ENCODE measurements at regions not wholly inside any gene's neighbourhood (a gene's known extent, or its start where the extent isn't known, plus 50 kb on each side); places are given as distances from the start of the nearest gene placed in this dataset.
A peak's percentile ranks its signal among the peaks of the same experiment; 100 is the strongest.

DNA sequence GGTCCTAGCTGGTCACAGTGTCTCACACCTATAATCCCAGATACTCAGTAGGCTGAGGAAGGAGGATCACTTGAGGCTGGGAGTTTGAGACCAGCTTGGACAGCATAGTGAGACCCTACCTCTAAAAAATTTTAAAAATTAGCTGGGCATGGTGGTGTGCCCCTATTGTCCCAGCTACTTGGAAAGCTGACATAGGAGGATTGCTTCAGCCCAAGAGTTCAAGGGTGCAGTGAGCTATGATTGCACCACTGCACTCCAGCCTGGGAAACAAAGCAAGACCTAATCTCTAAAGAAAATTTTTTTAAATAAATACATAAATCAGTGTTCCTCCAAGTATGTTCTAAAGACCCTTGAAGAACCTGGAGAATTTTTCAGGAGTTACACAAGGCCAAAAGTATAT is 50.6 kb upstream of the GNAO1 start:
- FAIRE-seq, result no peak

DNA sequence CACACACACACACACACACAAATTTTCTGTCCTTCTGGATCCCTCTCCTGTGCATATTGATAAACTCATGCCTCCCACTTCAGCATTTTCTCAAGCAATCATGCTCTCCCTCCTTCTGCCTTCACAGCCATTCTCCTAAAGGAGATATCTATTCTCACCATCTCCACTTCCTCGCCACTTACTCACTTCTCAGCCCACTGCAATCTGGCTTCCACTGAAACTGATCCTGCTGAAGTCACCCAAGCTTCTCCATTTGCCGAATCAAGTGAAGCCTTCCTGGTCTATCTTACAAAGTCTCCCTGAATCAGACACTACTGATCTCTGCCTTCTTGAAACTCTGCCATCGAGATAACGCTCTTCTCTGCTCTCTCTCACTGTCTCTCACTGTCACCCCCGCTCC is 54.0 kb upstream of the GNAO1 start:
- DNase-seq (ENCODE audit: insufficient read length, low spot score) (no peak), FAIRE-seq (peak; percentile 51)

More for the DNA sequence above, 50.6 kb upstream of the GNAO1 start:
- no peak for DNase-seq (ENCODE audit: insufficient read length, low spot score)

DNA sequence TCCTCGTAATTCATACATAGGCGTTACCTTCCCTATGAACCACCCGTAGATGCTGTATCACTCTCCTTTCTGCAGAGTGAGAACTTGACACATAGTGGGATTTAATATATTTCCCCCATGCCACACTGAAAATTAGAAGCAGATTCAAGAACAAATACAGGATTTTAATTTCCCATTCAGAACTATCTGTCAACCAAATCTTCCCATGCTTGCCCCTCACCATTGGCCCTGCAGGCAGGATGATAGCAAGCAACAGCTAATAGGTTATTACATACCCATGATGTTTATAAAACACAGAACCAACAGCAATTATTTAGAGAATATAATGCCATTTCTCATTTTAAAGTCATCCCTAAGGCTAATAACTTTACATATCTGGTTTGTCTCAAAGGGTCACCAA is 55.0 kb upstream of the GNAO1 start:
- DNase-seq (ENCODE audit: insufficient read length, low spot score) (no peak), FAIRE-seq (no peak)

DNA sequence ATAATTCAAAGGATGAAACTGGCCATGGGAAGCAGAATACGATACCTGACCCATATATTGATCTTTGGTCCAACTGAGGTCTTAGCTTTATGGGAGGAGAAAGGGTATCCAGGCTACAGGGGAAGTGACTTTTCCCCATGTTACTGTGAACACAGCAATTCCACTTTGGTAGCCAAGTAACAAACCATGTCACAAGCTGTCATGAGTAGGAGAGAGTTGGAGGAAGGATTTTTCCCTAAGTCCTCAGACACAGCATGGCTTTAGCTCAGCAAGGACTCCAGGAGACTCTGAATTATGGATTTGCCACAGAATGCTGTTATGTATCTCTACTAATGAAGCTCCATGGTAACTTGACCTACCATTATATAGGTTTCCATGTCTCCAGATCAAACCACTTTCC is 56.5 kb upstream of the GNAO1 start:
- DNase-seq (ENCODE audit: insufficient read length, low spot score), result no peak

DNA sequence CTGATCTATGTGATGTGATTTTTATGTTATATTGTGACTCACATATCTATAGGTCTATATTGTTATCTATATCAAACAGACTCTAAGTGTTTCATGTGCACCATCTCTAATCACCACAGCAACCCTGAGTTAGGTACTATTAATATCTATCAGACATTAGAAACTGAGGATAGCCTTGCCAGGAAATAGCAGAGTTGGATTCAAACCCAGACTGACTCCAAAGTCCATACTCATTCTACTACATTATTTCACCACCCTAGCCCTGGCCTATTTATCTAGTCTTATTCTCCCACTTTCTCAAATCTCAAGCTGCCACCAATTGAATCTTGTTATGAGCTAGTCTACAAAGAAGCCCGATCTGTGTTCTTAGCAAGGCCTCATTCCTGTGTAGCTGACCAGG is 65.4 kb upstream of the GNAO1 start:
- FAIRE-seq, result no peak
- DNase-seq (ENCODE audit: insufficient read length, low spot score), result no peak

More for the DNA sequence above, 56.5 kb upstream of the GNAO1 start:
- no peak for FAIRE-seq

DNA sequence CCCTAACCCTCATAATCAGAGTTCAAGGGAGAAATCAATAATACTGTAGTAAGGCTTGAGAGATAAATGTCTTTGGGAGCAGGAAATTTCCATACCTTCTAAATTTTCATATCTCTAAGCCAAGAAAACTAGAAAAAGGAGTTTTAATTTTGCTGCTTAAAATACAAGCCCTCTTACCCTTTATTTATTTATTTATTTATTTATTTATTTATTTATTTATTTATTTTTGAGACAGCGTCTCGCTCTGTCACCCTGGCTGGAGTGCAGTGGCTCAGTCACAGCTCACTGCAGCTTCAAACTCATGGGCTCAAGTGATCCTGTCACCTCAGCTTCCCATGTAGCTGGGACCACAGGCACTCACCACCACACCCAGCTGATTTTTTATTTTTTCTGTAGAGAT is 69.0 kb upstream of the GNAO1 start:
- DNase-seq (ENCODE audit: insufficient read length, low spot score), result no peak
- FAIRE-seq, result no peak

DNA sequence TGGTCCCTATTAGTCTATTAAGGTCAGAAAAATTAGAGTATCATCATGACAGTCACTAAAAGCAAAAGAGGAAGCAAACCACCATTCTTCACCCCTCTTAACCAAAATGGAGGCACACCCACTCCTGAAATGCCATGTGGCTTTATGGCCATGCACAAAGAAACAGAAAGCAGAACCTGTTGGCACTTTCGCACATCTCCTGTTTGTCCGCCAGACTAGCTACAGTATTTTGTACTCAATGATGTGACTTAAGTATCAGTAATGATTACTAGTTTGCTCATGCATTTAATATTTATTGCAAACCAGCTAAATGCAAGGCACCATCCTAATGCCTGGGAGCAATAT is 70.2 kb upstream of the GNAO1 start:
- FAIRE-seq, result no peak
- DNase-seq (ENCODE audit: insufficient read length, low spot score), result no peak

DNA sequence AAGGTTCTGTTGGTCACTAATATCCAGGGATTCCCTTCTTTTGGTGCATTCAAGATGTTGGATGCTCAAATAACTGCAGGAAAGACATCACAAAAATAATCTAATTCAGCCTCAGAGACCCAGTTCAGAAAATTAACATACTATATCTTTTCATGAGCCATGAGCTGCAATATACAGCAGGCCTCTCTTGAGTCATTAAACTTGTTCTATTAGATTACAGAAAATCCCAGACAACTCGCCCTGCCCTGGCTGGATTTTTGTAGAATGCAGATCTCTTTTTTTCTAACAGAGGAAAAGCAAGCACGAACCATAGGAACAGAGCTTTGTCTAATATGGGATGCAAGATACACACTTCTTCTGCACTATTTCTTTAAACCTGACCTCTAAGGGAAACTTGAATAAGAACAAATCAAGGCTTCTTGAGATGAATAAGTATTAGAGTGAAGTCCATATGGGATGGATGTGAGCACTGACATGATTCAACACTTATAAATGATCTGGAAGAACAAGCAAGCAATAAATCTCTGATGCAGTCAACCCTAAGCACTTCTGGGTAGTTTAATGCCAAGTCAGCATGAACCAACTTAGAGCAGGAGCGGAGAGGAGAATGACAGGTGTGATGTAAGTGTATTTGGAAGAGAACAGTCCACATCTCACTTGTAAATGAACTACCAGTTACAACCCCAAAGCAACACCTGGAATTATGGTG is 70.7 kb upstream of the GNAO1 start:
- FAIRE-seq, result no peak
- DNase-seq (ENCODE audit: insufficient read length, low spot score), result no peak

DNA sequence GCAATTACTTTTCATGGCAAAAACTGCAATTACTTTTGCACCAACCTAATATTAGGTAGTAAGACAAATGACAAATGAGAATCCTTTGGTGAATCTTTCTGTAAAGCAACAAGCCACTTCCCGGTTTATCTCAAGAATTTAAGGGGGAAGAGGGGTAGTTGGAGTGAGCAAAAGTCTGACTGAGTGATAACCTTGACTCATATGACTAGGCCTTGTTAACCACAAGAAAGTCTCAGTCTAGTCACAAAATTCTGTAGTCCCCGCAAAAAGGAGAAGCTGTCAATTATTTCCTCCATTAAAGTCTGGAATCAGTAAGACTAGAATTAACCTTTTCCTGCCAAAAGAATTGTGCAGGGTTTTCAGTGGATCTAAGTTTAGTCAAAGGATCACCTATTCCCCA is 72.2 kb upstream of the GNAO1 start:
- DNase-seq (ENCODE audit: insufficient read length, low spot score), result no peak

DNA sequence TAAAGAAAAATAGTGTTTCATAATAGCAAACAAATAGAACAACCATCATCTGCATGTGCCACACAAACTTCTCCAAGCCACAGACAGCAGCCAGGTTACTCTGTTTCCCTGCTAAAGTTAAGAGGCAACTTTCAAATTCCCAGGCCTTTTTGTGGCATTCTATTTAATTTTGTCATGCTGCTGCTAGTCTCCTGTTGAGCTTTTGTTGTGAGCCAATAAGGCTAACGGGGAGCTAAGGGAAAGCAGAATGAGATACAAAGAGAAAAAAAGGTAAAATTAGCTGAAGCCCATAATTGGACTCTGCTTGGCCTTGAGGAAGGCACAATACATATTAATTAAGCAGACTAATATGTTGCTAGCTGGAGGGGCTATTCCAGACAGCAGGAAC is 74.7 kb upstream of the GNAO1 start:
- FAIRE-seq (no peak), DNase-seq (ENCODE audit: insufficient read length, low spot score) (no peak)

More for the DNA sequence above, 72.2 kb upstream of the GNAO1 start:
- FAIRE-seq, result no peak

DNA sequence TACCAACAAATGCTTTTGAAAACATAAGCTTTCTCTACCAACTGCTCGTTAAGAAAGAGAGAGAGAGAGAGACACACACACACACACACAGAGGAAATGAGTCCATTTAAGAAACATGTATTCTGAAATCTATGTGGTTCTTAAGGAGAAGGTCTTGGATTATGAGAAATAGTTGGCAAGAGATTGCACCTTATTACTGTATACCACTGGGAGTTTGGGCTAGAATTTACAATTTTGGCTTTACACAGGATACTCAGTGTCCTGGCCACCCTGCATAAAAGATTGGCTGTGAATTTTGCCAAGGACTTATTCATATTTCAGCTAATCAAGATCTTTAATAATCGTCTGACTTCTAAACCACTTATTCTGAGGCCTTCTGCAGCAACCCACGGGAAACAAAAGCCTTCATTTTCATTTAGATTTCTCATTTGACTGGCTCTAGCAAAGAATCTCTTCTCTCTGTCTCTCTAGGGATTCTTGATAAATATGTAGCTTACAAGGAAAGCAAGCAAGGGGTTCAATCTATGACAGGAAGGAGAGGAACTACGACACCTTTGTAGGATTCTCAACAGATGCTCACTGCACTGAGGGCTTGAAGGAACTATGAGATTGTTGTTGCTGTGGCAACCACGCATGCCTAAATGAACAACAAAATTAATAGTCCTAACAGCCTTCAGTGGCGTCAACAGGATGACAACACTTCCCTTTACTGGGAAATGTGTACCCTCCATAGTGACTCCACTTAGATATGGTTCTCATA is 75.3 kb upstream of the GNAO1 start:
- FAIRE-seq, result no peak
- no peak for DNase-seq (ENCODE audit: insufficient read length, low spot score)

DNA sequence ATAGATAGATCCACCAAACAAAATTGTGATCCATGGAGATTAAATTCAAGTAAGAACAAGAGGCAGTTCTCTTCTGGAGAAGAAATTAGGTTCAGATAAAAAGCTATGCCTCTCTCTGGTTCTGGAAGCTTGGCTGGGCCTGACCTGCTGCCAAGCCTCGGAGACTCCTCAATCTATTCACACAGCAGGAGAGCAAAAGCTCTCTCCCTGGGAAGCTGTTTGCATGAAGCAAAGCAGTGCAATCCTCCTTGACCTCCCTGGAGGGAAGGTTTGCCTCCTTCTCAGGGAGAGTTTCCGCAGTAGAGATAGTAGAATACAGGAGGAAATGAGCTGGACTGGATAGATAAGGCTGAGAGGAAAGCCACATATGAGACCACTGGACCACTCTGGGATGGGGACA is 78.1 kb upstream of the GNAO1 start:
- FAIRE-seq, result no peak

DNA sequence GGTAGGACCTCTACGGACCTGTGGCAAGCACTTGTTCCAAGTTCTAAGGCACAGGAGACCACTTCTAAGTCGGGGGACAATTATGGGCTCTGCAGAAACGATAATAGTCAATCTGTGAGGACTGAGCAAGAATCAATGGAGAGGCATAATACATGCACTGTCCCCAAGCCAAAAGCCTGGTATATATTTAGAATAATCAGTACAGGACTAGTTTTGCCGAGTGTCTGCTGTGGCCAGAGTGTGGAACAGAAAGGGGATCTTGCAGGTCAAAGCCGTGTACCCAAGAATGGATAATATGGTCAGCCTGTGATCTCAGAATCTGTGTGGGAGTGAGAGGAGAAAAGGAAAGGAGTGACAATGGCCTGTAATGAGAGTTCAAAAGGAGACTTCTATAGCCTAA is 80.2 kb upstream of the GNAO1 start:
- FAIRE-seq, result no peak
- no peak for DNase-seq (ENCODE audit: insufficient read length, low spot score)

More for the DNA sequence above, 78.1 kb upstream of the GNAO1 start:
- DNase-seq (ENCODE audit: insufficient read length, low spot score), result no peak

DNA sequence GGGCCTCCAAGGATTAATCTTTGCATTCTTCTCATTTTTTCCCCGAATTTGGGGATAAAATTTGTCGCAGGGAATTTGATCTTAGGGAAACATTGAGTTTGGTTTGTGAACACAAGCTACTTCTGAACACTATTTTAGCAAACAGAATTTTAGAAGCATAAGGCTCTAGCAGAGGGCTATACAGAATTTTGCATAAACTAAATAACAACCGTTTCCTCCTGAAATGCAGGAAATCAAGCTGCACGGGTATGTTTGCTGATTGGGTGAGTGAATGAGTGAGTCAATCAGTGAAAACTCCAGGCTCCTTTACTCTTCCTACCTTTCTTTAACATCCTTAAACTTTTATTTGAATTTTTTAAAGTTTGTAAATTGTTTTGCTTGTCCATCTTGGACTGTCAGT is 81.3 kb upstream of the GNAO1 start:
- no peak for FAIRE-seq
- DNase-seq (ENCODE audit: insufficient read length, low spot score), result no peak

DNA sequence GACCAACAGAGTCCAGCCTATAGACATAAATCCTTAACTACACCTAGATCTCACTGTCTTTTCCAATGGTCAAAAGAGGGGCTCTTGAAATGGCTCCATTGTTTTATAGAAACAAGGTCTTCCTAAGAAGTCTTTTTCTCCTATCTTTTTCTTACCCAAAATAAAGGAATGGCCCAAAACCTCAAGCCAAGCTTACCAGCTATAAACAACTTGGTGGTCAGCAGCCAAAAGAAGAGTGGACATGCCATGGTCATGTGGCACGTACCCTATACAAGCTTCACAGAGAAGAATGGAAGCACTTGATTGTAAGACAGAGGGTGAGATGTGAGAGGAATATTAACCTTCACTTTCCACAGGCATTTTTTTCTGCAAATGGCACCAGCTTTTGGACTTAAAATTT is 82.1 kb upstream of the GNAO1 start:
- no peak for DNase-seq (ENCODE audit: insufficient read length, low spot score)
- no peak for FAIRE-seq

DNA sequence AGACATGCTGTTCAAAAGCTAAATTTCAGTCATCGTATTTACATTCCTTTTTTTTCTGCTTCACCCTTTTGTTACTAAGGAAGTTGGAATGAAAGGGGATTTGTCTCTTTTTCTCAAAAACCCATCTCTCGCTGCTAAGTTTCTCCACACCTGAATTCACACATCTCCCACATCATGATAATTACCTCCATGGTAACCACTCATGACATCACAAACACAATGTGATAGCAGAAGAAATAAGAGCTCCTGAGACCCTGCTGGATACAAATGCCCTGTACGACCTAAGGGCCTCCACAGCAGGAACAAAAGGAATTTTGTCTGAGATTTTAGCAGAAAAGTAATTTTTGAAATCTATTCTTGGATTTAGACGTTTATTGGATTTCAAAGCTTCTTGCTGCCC is 82.6 kb upstream of the GNAO1 start:
- DNase-seq (ENCODE audit: insufficient read length, low spot score) (no peak), FAIRE-seq (no peak)

DNA sequence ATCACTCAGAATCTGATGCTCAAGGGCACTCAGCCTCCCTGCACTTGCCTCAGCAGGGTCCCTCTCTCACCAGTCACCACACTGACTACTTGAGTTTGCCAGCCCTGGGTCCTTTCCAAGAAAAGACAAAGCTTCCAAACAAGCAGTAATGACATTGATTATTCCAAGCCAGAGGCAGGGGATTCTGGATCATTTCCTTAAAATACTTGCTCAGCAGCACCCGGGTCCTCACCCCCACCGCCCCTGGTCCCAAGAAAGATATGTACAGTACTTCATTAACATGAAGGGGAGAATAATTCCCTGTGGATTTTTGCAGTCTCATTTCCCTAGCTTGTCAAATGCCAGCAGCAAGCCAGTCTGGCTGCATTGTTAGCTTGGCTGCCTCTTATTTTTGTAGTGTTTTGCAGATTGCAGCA is 83.2 kb upstream of the GNAO1 start:
- DNase-seq (ENCODE audit: insufficient read length, low spot score) (no peak), FAIRE-seq (no peak)

DNA sequence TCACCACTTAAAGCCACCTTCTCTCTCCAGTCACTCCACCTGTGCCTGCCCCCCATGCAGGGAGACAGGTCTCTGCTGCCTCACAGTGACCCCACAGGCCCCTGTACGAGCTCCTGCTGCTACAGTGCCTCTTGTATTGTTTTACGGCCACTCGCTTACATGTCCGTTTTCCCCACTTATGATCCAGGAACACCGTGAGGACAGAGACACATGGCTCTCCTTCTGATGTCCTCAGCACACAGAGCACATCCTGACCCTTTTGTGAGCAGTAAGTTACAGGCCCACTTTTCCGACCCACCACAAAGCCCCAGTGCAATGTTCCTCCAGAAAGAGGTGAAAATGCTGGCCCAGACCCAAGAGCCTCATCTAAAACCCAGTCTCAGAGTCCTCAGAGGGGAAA is 84.8 kb upstream of the GNAO1 start:
- FAIRE-seq, result no peak
- DNase-seq (ENCODE audit: insufficient read length, low spot score), result no peak

DNA sequence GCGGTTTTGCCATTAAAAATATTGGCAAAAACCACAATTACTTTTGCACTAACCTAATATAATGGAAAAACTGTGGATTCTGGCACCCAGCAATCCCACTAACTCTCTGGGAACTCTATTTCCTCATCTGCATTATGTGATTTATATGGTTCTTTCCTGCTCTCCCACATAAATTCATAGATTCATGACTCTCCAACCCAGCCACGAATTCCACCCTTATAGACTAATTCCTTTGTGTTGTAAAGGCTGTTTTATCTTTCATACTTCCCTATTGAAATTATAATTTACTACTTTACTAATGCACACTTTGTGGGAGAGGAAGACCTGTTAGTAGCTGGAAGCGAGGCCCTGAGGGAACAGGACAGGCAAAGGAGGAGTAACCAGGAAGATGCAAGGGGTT is 88.4 kb upstream of the GNAO1 start:
- DNase-seq (ENCODE audit: insufficient read length, low spot score) (no peak), FAIRE-seq (no peak)

DNA sequence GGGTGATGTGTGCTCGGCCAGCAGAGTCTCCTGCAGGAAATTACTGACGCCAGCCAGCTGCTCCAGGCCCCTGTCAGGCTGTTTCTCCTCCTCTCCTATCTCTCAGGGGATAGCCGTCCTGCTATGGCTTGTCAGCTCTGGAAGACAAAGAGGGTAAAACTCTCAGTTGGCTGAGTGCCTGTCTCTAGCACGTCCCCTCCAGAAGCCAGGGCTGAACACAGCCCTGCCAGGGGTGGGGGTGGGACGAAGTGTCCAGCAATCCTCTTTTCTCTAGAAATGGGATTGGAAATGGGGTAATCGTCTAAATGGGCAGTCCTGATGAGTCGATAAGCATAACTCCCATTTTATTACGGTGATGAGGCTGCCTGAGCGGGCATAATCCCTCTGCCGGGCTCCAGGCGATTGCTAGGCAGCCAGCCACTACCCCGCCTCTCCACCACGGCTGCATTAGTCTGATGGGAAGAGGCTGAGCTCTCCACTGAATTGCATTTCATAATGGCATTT is 89.1 kb upstream of the GNAO1 start:
- no peak for DNase-seq (ENCODE audit: insufficient read length, low spot score)
- FAIRE-seq, result no peak

DNA sequence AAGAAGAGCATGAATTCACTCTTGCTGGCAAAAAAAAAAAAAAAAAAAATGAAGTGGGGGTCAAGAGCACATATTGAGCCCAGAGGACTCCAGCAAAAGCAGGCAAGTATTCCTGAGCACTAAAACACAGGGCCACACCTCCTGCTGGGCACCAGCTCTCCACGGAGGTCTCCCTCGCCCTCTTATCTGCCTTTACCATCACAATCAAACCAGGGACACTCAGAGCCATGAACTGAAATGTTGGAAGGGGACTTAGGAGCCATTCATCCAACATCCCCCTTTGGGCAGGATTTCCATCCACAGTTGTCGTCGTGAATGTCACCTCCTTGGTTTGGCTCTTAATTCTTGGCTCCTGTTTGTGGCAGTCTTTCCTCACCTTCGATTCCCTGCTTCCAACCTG is 89.8 kb upstream of the GNAO1 start:
- DNase-seq (ENCODE audit: insufficient read length, low spot score) (no peak), FAIRE-seq (no peak)

DNA sequence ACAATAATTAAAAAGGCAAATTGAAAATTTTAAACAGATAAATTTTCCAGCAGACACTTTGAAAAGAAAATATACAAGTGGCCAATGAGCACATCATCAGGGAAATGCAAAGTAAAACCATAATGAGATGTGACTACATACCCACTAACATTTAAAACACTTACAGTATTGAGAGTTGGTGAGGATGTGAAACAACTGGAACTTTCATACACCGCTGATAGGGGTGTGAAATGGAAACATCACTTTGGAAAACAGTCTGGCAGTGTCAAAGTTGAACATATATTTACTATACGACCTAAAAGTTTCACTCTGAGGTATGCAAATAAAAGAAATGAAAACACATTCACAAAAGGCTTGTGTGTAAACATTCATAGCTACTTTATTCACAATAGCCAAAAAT is 94.0 kb upstream of the GNAO1 start:
- no peak for FAIRE-seq
- no peak for DNase-seq (ENCODE audit: insufficient read length, low spot score)
